Suprapubic skin (tissue), 4 donors: ENCODE measurements at regions not wholly inside any gene's neighbourhood (a gene's known extent, or its start where the extent isn't known, plus 50 kb on each side); places are given as distances from the start of the nearest gene placed in this dataset.

Source experiments
- DNase-seq, 2 donors: peaks; one replicate each; pipeline ENCODE4 v3.0.0-alpha.2; 2019; ENCODE audit warnings: low spot score in 2 of 2
- H3K27ac ChIP-seq: fragments of 200-600 bp; sonication (generic); one replicate; pipeline ENCODE4 v1.5.1; 2019
- H3K27me3 ChIP-seq: fragments of 200-600 bp; sonication (generic); one replicate; pipeline ENCODE4 v1.5.1; 2019
- H3K36me3 ChIP-seq: fragments of 200-600 bp; sonication (generic); one replicate; pipeline ENCODE4 v1.5.1; 2019
- H3K4me1 ChIP-seq: fragments of 200-600 bp; sonication (generic); one replicate; pipeline ENCODE4 v1.5.1; 2019
- H3K4me3 ChIP-seq: fragments of 200-600 bp; sonication (generic); one replicate; pipeline ENCODE4 v1.5.1; 2019; ENCODE audit warnings: mild to moderate bottlenecking
- H3K9me3 ChIP-seq: fragments of 200-600 bp; sonication (generic); one replicate; pipeline ENCODE4 v1.5.1; 2019
- EP300 ChIP-seq: sonication (generic); formaldehyde crosslinking; IDR thresholded peaks from one replicate; pipeline ENCODE4 v1.6.1; 2017; ENCODE audit warnings: antibody characterized with exemption
- POLR2A ChIP-seq, 2 donors: fragments of 450-650 bp; IDR thresholded peaks; one replicate each; pipeline ENCODE4 v1.6.1; 2017; ENCODE audit warnings: antibody characterized with exemption in 2 of 2, mild to moderate bottlenecking in 2 of 2, moderate library complexity in 2 of 2
- POLR2AphosphoS5 ChIP-seq, 3 donors: sonication (generic); formaldehyde crosslinking; IDR thresholded peaks; one replicate each; pipeline ENCODE4 v1.6.1; 2017; ENCODE audit warnings: antibody characterized with exemption in 3 of 3
- WGBS: methylation state at CpG from one replicate; pipeline ENCODE4 v1.1.5; 2018; 5-methylcytosine and 5-hydroxymethylcytosine counted together
- TF ChIP-seq, protein P1 (sequence below), 2 donors: fragments of 200-600 bp in 1 of 2; fragments of 450-650 bp in 1 of 2; sonication (generic) in 1 of 2; IDR thresholded peaks; one replicate each; pipeline ENCODE4 v1.5.1; 2016 to 2019; ENCODE audit warnings: antibody characterized with exemption in 2 of 2, mild to moderate bottlenecking in 1 of 2, moderate library complexity in 1 of 2

- no peak for DNase-seq
- TF ChIP-seq POLR2AphosphoS5 (IDR thresholded peaks at IDR 0.05) (no peak), POLR2A (IDR thresholded peaks at IDR 0.05) (no peak), EP300 (no peak)
- TF ChIP-seq, protein P1, sequence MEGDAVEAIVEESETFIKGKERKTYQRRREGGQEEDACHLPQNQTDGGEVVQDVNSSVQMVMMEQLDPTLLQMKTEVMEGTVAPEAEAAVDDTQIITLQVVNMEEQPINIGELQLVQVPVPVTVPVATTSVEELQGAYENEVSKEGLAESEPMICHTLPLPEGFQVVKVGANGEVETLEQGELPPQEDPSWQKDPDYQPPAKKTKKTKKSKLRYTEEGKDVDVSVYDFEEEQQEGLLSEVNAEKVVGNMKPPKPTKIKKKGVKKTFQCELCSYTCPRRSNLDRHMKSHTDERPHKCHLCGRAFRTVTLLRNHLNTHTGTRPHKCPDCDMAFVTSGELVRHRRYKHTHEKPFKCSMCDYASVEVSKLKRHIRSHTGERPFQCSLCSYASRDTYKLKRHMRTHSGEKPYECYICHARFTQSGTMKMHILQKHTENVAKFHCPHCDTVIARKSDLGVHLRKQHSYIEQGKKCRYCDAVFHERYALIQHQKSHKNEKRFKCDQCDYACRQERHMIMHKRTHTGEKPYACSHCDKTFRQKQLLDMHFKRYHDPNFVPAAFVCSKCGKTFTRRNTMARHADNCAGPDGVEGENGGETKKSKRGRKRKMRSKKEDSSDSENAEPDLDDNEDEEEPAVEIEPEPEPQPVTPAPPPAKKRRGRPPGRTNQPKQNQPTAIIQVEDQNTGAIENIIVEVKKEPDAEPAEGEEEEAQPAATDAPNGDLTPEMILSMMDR (IDR thresholded peaks at IDR 0.05) = no peak
- no peaks in the 10 kb centered on the region for H3K36me3 ChIP-seq
- no peaks in the 10 kb centered on the region for H3K4me1 ChIP-seq
- no peak overlapping the region for H3K4me3 ChIP-seq
- no peak overlapping the region for H3K27ac ChIP-seq
- H3K27me3 ChIP-seq = no peaks in the 10 kb centered on the region
- no peaks in the 10 kb centered on the region for H3K9me3 ChIP-seq
- 71% methylated on average over 1 of the region's 1 CpG for WGBS
Observed at GRCh38 chr7:109387530-109387929, 817.9 kb downstream of the DNAJB9 start.

GRCh38 chr7:109391240-109391639 is 821.6 kb downstream of the DNAJB9 start:
- no peaks in the 10 kb centered on the region for H3K9me3 ChIP-seq
- no peak overlapping the region for H3K27ac ChIP-seq
- 87% methylated on average over 3 of the region's 3 CpGs for WGBS
- H3K27me3 ChIP-seq = no peaks in the 10 kb centered on the region
- H3K36me3 ChIP-seq = no peaks in the 10 kb centered on the region
- H3K4me3 ChIP-seq = no peak overlapping the region
- DNase-seq = no peak
- H3K4me1 ChIP-seq = no peaks in the 10 kb centered on the region
- TF ChIP-seq, protein P1 (IDR thresholded peaks at IDR 0.05) = no peak
- TF ChIP-seq POLR2A (IDR thresholded peaks at IDR 0.05) = no peak
- TF ChIP-seq EP300 = no peak
- no peak for TF ChIP-seq POLR2AphosphoS5 (IDR thresholded peaks at IDR 0.05)

GRCh38 chr7:109402107-109402506 is 832.4 kb downstream of the DNAJB9 start:
- Histone ChIP-seq H3K4me3 (no peak overlapping the region), H3K9me3 (peaks cover 3% of the 10 kb centered on the region), H3K27me3 (no peaks in the 10 kb centered on the region), H3K27ac (no peak overlapping the region), H3K4me1 (no peaks in the 10 kb centered on the region), H3K36me3 (no peaks in the 10 kb centered on the region)
- no peak for DNase-seq
- no peak for TF ChIP-seq EP300
- TF ChIP-seq, protein P1 (IDR thresholded peaks at IDR 0.05) = no peak
- no peak for TF ChIP-seq POLR2A (IDR thresholded peaks at IDR 0.05)
- TF ChIP-seq POLR2AphosphoS5 (IDR thresholded peaks at IDR 0.05) = no peak
- WGBS = 87% methylated on average over 1 of the region's 1 CpG

- WGBS = 87% methylated on average over 3 of the region's 3 CpGs
- Histone ChIP-seq H3K4me3 (no peak overlapping the region), H3K36me3 (no peaks in the 10 kb centered on the region), H3K27me3 (no peaks in the 10 kb centered on the region), H3K4me1 (no peaks in the 10 kb centered on the region), H3K27ac (no peak overlapping the region), H3K9me3 (peaks cover 3% of the 10 kb centered on the region)
- no peak for TF ChIP-seq POLR2A (IDR thresholded peaks at IDR 0.05)
- TF ChIP-seq, protein P1 (IDR thresholded peaks at IDR 0.05) = no peak
- TF ChIP-seq POLR2AphosphoS5 (IDR thresholded peaks at IDR 0.05) = no peak
- no peak for TF ChIP-seq EP300
- DNase-seq = no peak
Observed at GRCh38 chr7:109407756-109408155, 838.1 kb downstream of the DNAJB9 start.

GRCh38 chr7:109437957-109438356 is 868.3 kb downstream of the DNAJB9 start:
- H3K4me3 ChIP-seq = no peak overlapping the region
- no peaks in the 10 kb centered on the region for H3K27me3 ChIP-seq
- WGBS = 79% methylated on average over 2 of the region's 2 CpGs
- no peak for DNase-seq
- no peak overlapping the region for H3K27ac ChIP-seq
- H3K9me3 ChIP-seq = no peaks in the 10 kb centered on the region
- no peaks in the 10 kb centered on the region for H3K36me3 ChIP-seq
- TF ChIP-seq POLR2A (IDR thresholded peaks at IDR 0.05) (no peak), EP300 (no peak), POLR2AphosphoS5 (IDR thresholded peaks at IDR 0.05) (no peak)
- TF ChIP-seq, protein P1 (IDR thresholded peaks at IDR 0.05) = no peak
- H3K4me1 ChIP-seq = no peaks in the 10 kb centered on the region
